ENCODE measurements at regions not wholly inside any gene's neighbourhood (a gene's known extent, or its start where the extent isn't known, plus 50 kb on each side); places are given as distances from the start of the nearest gene placed in this dataset.

- peaks cover 45% of the 10 kb centered on the region for H3K4me1 ChIP-seq (ENCODE audit: insufficient read depth, poor library complexity, severe bottlenecking)
- no peaks in the 10 kb centered on the region for H3K9me3 ChIP-seq (ENCODE audit: severe bottlenecking)
- no peak for TF ChIP-seq CTCF (IDR thresholded peaks at IDR 0.05; ENCODE audit: poor library complexity, severe bottlenecking)
- H3K27me3 ChIP-seq (ENCODE audit: insufficient read depth, poor library complexity, severe bottlenecking) = no peaks in the 10 kb centered on the region
- H3K4me3 ChIP-seq (ENCODE audit: severe bottlenecking) = no peak overlapping the region
- H3K36me3 ChIP-seq (ENCODE audit: low read depth) = no peaks in the 10 kb centered on the region
- DNase-seq (ENCODE audit: low spot score) (no peak), ATAC-seq (ENCODE audit: low read depth) (no peak)
- H3K27ac ChIP-seq (ENCODE audit: poor library complexity, severe bottlenecking) = peak overlapping the region; percentile 99
These were observed 180.8 kb upstream of the CAMK1G start for GRCh38 chr1:209402697-209403096.

- H3K4me1 ChIP-seq (ENCODE audit: insufficient read depth, poor library complexity, severe bottlenecking) = peaks cover 37% of the 10 kb centered on the region
These were observed 179.6 kb upstream of the CAMK1G start for GRCh38 chr1:209403921-209404320.

GRCh38 chr1:209404577-209404976 lies 178.9 kb upstream of the CAMK1G start:
- peak overlapping the region; percentile 99 for H3K27ac ChIP-seq (ENCODE audit: poor library complexity, severe bottlenecking)

More at GRCh38 chr1:209403921-209404320, 179.6 kb upstream of the CAMK1G start:
- H3K27ac ChIP-seq (ENCODE audit: poor library complexity, severe bottlenecking) = peak overlapping the region; percentile 99
- no peaks in the 10 kb centered on the region for H3K27me3 ChIP-seq (ENCODE audit: insufficient read depth, poor library complexity, severe bottlenecking)
- no peaks in the 10 kb centered on the region for H3K9me3 ChIP-seq (ENCODE audit: severe bottlenecking)
- H3K36me3 ChIP-seq (ENCODE audit: low read depth) = no peaks in the 10 kb centered on the region
- DNase-seq (ENCODE audit: low spot score) (no peak), ATAC-seq (ENCODE audit: low read depth) (peak; percentile 85)
- no peak overlapping the region for H3K4me3 ChIP-seq (ENCODE audit: severe bottlenecking)
- TF ChIP-seq CTCF (IDR thresholded peaks at IDR 0.05; ENCODE audit: poor library complexity, severe bottlenecking) = no peak

GRCh38 chr1:209405183-209405814 lies 178.2 kb upstream of the CAMK1G start:
- H3K4me1 ChIP-seq (ENCODE audit: insufficient read depth, poor library complexity, severe bottlenecking) = peaks cover 45% of the 10 kb centered on the region
- ATAC-seq (ENCODE audit: low read depth) (peak; percentile 28), DNase-seq (ENCODE audit: low spot score) (no peak)
- no peak for TF ChIP-seq CTCF (IDR thresholded peaks at IDR 0.05; ENCODE audit: poor library complexity, severe bottlenecking)
- no peak overlapping the region for H3K4me3 ChIP-seq (ENCODE audit: severe bottlenecking)
- peak overlapping the region; percentile 99 for H3K27ac ChIP-seq (ENCODE audit: poor library complexity, severe bottlenecking)
- no peaks in the 10 kb centered on the region for H3K27me3 ChIP-seq (ENCODE audit: insufficient read depth, poor library complexity, severe bottlenecking)
- H3K9me3 ChIP-seq (ENCODE audit: severe bottlenecking) = no peaks in the 10 kb centered on the region
- no peaks in the 10 kb centered on the region for H3K36me3 ChIP-seq (ENCODE audit: low read depth)

More at GRCh38 chr1:209404577-209404976, 178.9 kb upstream of the CAMK1G start:
- peak; percentile 33; the same call in 2 of the 3 replicates for ATAC-seq (ENCODE audit: low read depth)
- H3K27me3 ChIP-seq (ENCODE audit: insufficient read depth, poor library complexity, severe bottlenecking) = no peaks in the 10 kb centered on the region
- no peaks in the 10 kb centered on the region for H3K36me3 ChIP-seq (ENCODE audit: low read depth)
- no peak for DNase-seq (ENCODE audit: low spot score)
- no peak for TF ChIP-seq CTCF (IDR thresholded peaks at IDR 0.05; ENCODE audit: poor library complexity, severe bottlenecking)
- H3K4me3 ChIP-seq (ENCODE audit: severe bottlenecking) = no peak overlapping the region
- H3K9me3 ChIP-seq (ENCODE audit: severe bottlenecking) = no peaks in the 10 kb centered on the region
- peaks cover 38% of the 10 kb centered on the region for H3K4me1 ChIP-seq (ENCODE audit: insufficient read depth, poor library complexity, severe bottlenecking)

- H3K4me1 ChIP-seq (ENCODE audit: insufficient read depth, poor library complexity, severe bottlenecking) = peaks cover 54% of the 10 kb centered on the region
- TF ChIP-seq CTCF (IDR thresholded peaks at IDR 0.05; ENCODE audit: poor library complexity, severe bottlenecking) = no peak
- no peaks in the 10 kb centered on the region for H3K36me3 ChIP-seq (ENCODE audit: low read depth)
- peak overlapping the region; percentile 99 for H3K27ac ChIP-seq (ENCODE audit: poor library complexity, severe bottlenecking)
- ATAC-seq (ENCODE audit: low read depth) (no peak), DNase-seq (ENCODE audit: low spot score) (no peak)
- H3K4me3 ChIP-seq (ENCODE audit: severe bottlenecking) = no peak overlapping the region
- H3K9me3 ChIP-seq (ENCODE audit: severe bottlenecking) = no peaks in the 10 kb centered on the region
- H3K27me3 ChIP-seq (ENCODE audit: insufficient read depth, poor library complexity, severe bottlenecking) = no peaks in the 10 kb centered on the region
These were observed 177.3 kb upstream of the CAMK1G start for GRCh38 chr1:209406168-209406567.

All from RWPE2 (cell line).